Neural progenitor cell (in vitro differentiated cells): ENCODE measurements at regions not wholly inside any gene's neighbourhood (a gene's known extent, or its start where the extent isn't known, plus 50 kb on each side); places are given as distances from the start of the nearest gene placed in this dataset.
"Not testable (repeated sequence)": the region's sequence is repeated elsewhere in the genome, so short reads cannot be mapped to it uniquely, and the experiment has no call there.

ENCODE experiments used
- DNase-seq: peaks from one replicate; pipeline ENCODE4 v3.0.0-alpha.2; 2016; ENCODE audit warnings: low spot score
- H2AFZ ChIP-seq: fragments of 200-600 bp; sonication (generic); replicated peaks from 2 replicates; pipeline ENCODE4 v1.6.1; 2016; ENCODE audit warnings: antibody characterized with exemption
- H3F3A ChIP-seq: fragments of 200-600 bp; sonication (generic); 2 replicates; pipeline ENCODE4 v1.6.1; 2016; ENCODE audit warnings: antibody characterized with exemption, low read depth
- H3K27ac ChIP-seq: fragments of 200-600 bp; sonication (generic); 2 replicates; pipeline ENCODE4 v1.5.1; 2016; ENCODE audit warnings: mild to moderate bottlenecking
- H3K27me3 ChIP-seq: fragments of 200-600 bp; sonication (generic); 2 replicates; pipeline ENCODE4 v1.6.1; 2016; ENCODE audit warnings: mild to moderate bottlenecking, moderate library complexity
- H3K36me3 ChIP-seq: fragments of 200-600 bp; sonication (generic); 2 replicates; pipeline ENCODE4 v1.5.1; 2016
- H3K4me1 ChIP-seq: fragments of 200-600 bp; sonication (generic); 2 replicates; pipeline ENCODE4 v1.6.1; 2016; ENCODE audit warnings: mixed run types
- H3K4me2 ChIP-seq: fragments of 200-600 bp; sonication (generic); 2 replicates; pipeline ENCODE4 v1.6.1; 2016
- H3K4me3 ChIP-seq: fragments of 200-600 bp; sonication (generic); 2 replicates; pipeline ENCODE4 v1.5.1; 2016
- H3K79me2 ChIP-seq: fragments of 200-600 bp; sonication (generic); 2 replicates; pipeline ENCODE4 v1.6.1; 2016; ENCODE audit warnings: low read depth
- H3K9ac ChIP-seq: fragments of 200-600 bp; sonication (generic); 2 replicates; pipeline ENCODE4 v1.6.1; 2016
- H3K9me3 ChIP-seq: fragments of 200-600 bp; sonication (generic); 2 replicates; pipeline ENCODE4 v1.5.1; 2016; ENCODE audit warnings: low read depth
- H4K20me1 ChIP-seq: fragments of 200-600 bp; sonication (generic); 2 replicates; pipeline ENCODE4 v1.6.1; 2016; ENCODE audit warnings: low read depth
- H3K27ac Mint-ChIP-seq: 3 replicates; pipeline ENCODE4 v1.8.0; 2021; ENCODE audit warnings: mixed read lengths
- H3K27me3 Mint-ChIP-seq: 2 replicates; pipeline ENCODE4 v1.8.0; 2022; ENCODE audit warnings: low read depth, mild to moderate bottlenecking, inconsistent platforms, moderate library complexity, mixed read lengths; ENCODE audit not compliant: insufficient read depth
- H3K36me3 Mint-ChIP-seq: 3 replicates; pipeline ENCODE4 v1.8.0; 2021; ENCODE audit warnings: mixed read lengths
- H3K4me1 Mint-ChIP-seq: 3 replicates; pipeline ENCODE4 v1.8.0; 2021; ENCODE audit warnings: mixed read lengths
- H3K4me3 Mint-ChIP-seq: 3 replicates; pipeline ENCODE4 v1.8.0; 2021; ENCODE audit warnings: mild to moderate bottlenecking, moderate library complexity, mixed read lengths
- H3K9me3 Mint-ChIP-seq: 3 replicates; pipeline ENCODE4 v1.8.0; 2020; ENCODE audit warnings: mixed read lengths
- EZH2 ChIP-seq: fragments of 200-600 bp; sonication (generic); IDR thresholded peaks from 2 replicates; pipeline ENCODE4 v1.6.1; 2017; ENCODE audit warnings: antibody characterized with exemption, mild to moderate bottlenecking, moderate library complexity
- EZH2phosphoT487 ChIP-seq: fragments of 200-600 bp; sonication (generic); IDR thresholded peaks from 2 replicates; pipeline ENCODE4 v1.6.1; 2017; ENCODE audit warnings: antibody characterized with exemption
- TF ChIP-seq, protein P1 (sequence below): fragments of 200-600 bp; sonication (generic); IDR thresholded peaks from 2 replicates; pipeline ENCODE4 v1.5.1; 2017; ENCODE audit warnings: antibody characterized with exemption, mild to moderate bottlenecking

- no peaks in the 10 kb centered on the region for H3K27me3 ChIP-seq
- Mint-ChIP-seq H3K36me3 (no peaks in the 10 kb centered on the region), H3K4me3 (no peak overlapping the region), H3K27me3 (peaks cover 2% of the 10 kb centered on the region), H3K4me1 (no peaks in the 10 kb centered on the region), H3K9me3 (peaks cover 3% of the 10 kb centered on the region), H3K27ac (no peak overlapping the region)
- no peaks in the 10 kb centered on the region for H3K79me2 ChIP-seq
- TF ChIP-seq EZH2phosphoT487: no peak
- TF ChIP-seq EZH2: no peak
- TF ChIP-seq, protein P1, sequence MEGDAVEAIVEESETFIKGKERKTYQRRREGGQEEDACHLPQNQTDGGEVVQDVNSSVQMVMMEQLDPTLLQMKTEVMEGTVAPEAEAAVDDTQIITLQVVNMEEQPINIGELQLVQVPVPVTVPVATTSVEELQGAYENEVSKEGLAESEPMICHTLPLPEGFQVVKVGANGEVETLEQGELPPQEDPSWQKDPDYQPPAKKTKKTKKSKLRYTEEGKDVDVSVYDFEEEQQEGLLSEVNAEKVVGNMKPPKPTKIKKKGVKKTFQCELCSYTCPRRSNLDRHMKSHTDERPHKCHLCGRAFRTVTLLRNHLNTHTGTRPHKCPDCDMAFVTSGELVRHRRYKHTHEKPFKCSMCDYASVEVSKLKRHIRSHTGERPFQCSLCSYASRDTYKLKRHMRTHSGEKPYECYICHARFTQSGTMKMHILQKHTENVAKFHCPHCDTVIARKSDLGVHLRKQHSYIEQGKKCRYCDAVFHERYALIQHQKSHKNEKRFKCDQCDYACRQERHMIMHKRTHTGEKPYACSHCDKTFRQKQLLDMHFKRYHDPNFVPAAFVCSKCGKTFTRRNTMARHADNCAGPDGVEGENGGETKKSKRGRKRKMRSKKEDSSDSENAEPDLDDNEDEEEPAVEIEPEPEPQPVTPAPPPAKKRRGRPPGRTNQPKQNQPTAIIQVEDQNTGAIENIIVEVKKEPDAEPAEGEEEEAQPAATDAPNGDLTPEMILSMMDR: no peak
- no peaks in the 10 kb centered on the region for H3F3A ChIP-seq
- no peak overlapping the region for H3K4me3 ChIP-seq
- H2AFZ ChIP-seq: no peak overlapping the region
- no peak overlapping the region for H3K4me2 ChIP-seq
- H3K9me3 ChIP-seq: no peaks in the 10 kb centered on the region
- H4K20me1 ChIP-seq: no peaks in the 10 kb centered on the region
- H3K36me3 ChIP-seq: no peaks in the 10 kb centered on the region
- no peak overlapping the region for H3K27ac ChIP-seq
- no peaks in the 10 kb centered on the region for H3K4me1 ChIP-seq
- no peak overlapping the region for H3K9ac ChIP-seq
- no peak for DNase-seq
These were observed 107.0 kb upstream of the RORA start for GRCh38 chr15:61336026-61336638.

DNA sequence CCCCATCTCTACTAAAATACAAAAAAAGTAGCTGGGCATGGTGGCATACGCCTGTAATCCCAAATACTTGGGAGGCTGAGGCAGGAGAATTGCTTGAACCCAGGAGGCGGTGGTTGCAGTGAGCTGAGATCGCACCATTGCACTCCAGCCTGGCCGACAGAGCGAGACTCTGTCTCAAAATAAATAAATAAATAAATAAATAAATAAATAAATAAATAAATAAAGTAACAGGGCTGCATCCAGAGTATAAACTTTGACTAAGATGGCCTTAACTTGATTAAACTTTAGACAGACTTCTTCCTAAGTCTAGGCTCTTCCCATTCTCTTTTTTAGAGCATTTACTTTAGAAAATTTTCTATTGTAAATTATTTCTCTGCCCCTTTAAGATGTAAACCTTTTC is 105.6 kb upstream of the RORA start:
- H4K20me1 ChIP-seq, H3K4me1 Mint-ChIP-seq, H3K36me3 ChIP-seq, H3K79me2 ChIP-seq, H3K4me2 ChIP-seq, H3K9ac ChIP-seq, H3K27ac ChIP-seq, H3K27me3 ChIP-seq, H3K9me3 Mint-ChIP-seq, H3K27ac Mint-ChIP-seq, H3K27me3 Mint-ChIP-seq, H3F3A ChIP-seq, H3K4me3 ChIP-seq, H3K4me1 ChIP-seq, DNase-seq, H3K36me3 Mint-ChIP-seq, H2AFZ ChIP-seq, H3K9me3 ChIP-seq, H3K4me3 Mint-ChIP-seq: not testable (repeated sequence)

- H2AFZ ChIP-seq: no peak overlapping the region
- peaks cover 3% of the 10 kb centered on the region for H3K9me3 Mint-ChIP-seq
- no peak overlapping the region for H3K4me3 Mint-ChIP-seq
- no peak for DNase-seq
- no peaks in the 10 kb centered on the region for H3K36me3 Mint-ChIP-seq
- H3K79me2 ChIP-seq: no peaks in the 10 kb centered on the region
- no peak overlapping the region for H3K27ac Mint-ChIP-seq
- no peak overlapping the region for H3K4me2 ChIP-seq
- no peaks in the 10 kb centered on the region for H3K4me1 Mint-ChIP-seq
- no peaks in the 10 kb centered on the region for H3F3A ChIP-seq
- no peaks in the 10 kb centered on the region for H3K36me3 ChIP-seq
- no peak overlapping the region for H3K27ac ChIP-seq
- H3K9me3 ChIP-seq: no peaks in the 10 kb centered on the region
- H3K4me1 ChIP-seq: no peaks in the 10 kb centered on the region
- H3K9ac ChIP-seq: no peak overlapping the region
- H3K27me3 ChIP-seq: no peaks in the 10 kb centered on the region
- TF ChIP-seq EZH2: no peak
- no peak for TF ChIP-seq EZH2phosphoT487
- TF ChIP-seq, protein P1: no peak
- no peak overlapping the region for H3K4me3 ChIP-seq
- no peaks in the 10 kb centered on the region for H3K27me3 Mint-ChIP-seq
- no peaks in the 10 kb centered on the region for H4K20me1 ChIP-seq
These were observed 101.9 kb upstream of the RORA start for GRCh38 chr15:61331019-61331418.

GRCh38 chr15:61327019-61327631 is 98.0 kb upstream of the RORA start:
- Mint-ChIP-seq H3K4me3 (no peak overlapping the region), H3K36me3 (no peaks in the 10 kb centered on the region), H3K9me3 (no peaks in the 10 kb centered on the region), H3K27ac (no peak overlapping the region), H3K27me3 (no peaks in the 10 kb centered on the region), H3K4me1 (no peaks in the 10 kb centered on the region)
- Histone ChIP-seq H3K4me3 (no peak overlapping the region), H3K79me2 (no peaks in the 10 kb centered on the region), H3K27ac (no peak overlapping the region), H3K27me3 (no peaks in the 10 kb centered on the region), H3K36me3 (no peaks in the 10 kb centered on the region), H3K9me3 (no peaks in the 10 kb centered on the region), H4K20me1 (no peaks in the 10 kb centered on the region), H2AFZ (no peak overlapping the region), H3K4me1 (no peaks in the 10 kb centered on the region), H3K4me2 (no peak overlapping the region), H3K9ac (no peak overlapping the region), H3F3A (no peaks in the 10 kb centered on the region)
- DNase-seq: no peak
- TF ChIP-seq EZH2phosphoT487 (no peak), EZH2 (no peak)
- TF ChIP-seq, protein P1: no peak
